Neural progenitor cell (in vitro differentiated cells): ENCODE measurements at regions not wholly inside any gene's neighbourhood (a gene's known extent, or its start where the extent isn't known, plus 50 kb on each side); places are given as distances from the start of the nearest gene placed in this dataset.

Source experiments
- EZH2phosphoT487 ChIP-seq: fragments of 200-600 bp; sonication (generic); IDR thresholded peaks from 2 replicates; pipeline ENCODE4 v1.6.1; 2017; ENCODE audit warnings: antibody characterized with exemption
- TF ChIP-seq, protein P1 (sequence below): fragments of 200-600 bp; sonication (generic); IDR thresholded peaks from 2 replicates; pipeline ENCODE4 v1.5.1; 2017; ENCODE audit warnings: antibody characterized with exemption, mild to moderate bottlenecking

DNA sequence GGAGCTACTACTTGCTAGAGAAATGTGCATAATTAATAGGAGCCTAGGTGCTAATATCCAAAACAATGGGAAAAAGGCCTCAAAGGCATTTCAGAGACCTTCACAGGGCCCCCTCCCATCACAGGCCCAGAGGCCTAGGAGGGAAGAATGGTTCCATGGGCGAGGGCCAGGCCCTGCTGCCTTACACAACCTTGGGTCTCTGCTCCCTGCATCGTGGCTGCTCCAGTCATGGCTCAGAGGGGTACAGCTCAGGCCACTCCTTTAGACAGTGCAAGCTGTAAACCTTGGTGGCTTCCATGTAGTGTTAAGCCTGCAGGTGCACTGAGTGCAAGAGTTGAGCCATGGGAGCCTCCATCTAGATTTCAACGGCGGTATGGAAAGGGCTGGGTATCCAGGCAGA is 429.2 kb downstream of the FIGN start:
- TF ChIP-seq, protein P1, sequence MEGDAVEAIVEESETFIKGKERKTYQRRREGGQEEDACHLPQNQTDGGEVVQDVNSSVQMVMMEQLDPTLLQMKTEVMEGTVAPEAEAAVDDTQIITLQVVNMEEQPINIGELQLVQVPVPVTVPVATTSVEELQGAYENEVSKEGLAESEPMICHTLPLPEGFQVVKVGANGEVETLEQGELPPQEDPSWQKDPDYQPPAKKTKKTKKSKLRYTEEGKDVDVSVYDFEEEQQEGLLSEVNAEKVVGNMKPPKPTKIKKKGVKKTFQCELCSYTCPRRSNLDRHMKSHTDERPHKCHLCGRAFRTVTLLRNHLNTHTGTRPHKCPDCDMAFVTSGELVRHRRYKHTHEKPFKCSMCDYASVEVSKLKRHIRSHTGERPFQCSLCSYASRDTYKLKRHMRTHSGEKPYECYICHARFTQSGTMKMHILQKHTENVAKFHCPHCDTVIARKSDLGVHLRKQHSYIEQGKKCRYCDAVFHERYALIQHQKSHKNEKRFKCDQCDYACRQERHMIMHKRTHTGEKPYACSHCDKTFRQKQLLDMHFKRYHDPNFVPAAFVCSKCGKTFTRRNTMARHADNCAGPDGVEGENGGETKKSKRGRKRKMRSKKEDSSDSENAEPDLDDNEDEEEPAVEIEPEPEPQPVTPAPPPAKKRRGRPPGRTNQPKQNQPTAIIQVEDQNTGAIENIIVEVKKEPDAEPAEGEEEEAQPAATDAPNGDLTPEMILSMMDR, result no peak
- no peak for TF ChIP-seq EZH2phosphoT487
